AG08396 (cell line): ENCODE measurements at regions not wholly inside any gene's neighbourhood (a gene's known extent, or its start where the extent isn't known, plus 50 kb on each side); places are given as distances from the start of the nearest gene placed in this dataset.
"Not testable (repeated sequence)": the region's sequence is repeated elsewhere in the genome, so short reads cannot be mapped to it uniquely, and the experiment has no call there.

Experiments used
- DNase-seq: peaks from one replicate; pipeline ENCODE4 v3.0.0; 2012; ENCODE audit warnings: low spot score, mixed read lengths

DNA sequence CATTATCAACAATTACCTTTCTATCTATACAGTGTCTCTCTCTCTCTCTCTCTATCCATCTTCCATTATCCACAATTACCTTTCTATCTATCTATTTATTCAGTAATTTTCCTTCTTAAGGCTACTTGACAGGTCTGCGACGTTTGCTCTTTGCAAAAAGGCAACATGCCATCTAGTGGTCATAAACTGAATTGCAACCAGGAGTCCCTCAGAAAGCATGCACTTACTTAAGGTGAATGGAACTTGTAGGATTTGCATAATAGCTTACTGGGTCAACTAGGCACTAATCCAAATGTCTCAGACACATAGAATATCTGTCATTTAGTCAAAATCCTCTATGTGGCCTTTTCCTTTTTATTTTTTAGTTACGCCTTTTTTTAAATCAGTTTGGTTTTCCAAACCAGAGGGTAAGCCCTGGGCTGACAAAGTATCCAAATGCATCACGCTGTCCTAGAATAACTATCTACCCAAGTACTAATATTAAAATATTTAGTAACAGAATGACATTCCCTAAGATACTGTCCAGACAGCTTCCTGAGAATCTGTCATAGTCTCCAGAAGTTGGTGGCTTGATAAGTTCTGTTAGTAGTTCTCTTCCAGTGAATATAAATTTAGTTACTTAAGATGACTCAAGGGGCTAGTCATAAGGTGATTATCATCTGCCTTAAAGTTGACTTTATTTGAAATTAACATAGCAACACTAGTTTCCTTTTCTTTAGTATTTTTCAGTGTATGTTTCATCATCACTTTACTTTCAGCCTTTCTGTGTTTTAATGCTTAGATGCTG, 208.3 kb downstream of the PPP1R3A start:
- peak; percentile 54 for DNase-seq

DNA sequence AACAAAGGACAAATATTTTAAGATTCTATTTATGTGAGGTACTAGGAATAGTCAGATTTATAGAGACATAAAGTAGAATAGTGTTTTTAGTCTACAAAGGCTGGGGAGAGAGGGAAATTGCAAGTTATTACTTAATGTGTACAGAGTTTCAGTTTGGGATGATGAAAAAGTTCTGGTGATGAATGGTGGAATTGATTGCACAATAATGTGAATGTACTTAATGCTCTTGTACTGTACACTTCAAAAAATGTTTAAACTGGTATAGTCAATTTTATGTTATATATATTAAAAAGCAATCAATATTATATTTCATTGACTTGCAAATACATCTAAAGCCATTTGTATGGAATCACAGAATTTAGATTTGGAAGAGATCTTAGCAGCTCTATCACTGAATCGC, 213.4 kb downstream of the PPP1R3A start:
- DNase-seq, result no peak

DNA sequence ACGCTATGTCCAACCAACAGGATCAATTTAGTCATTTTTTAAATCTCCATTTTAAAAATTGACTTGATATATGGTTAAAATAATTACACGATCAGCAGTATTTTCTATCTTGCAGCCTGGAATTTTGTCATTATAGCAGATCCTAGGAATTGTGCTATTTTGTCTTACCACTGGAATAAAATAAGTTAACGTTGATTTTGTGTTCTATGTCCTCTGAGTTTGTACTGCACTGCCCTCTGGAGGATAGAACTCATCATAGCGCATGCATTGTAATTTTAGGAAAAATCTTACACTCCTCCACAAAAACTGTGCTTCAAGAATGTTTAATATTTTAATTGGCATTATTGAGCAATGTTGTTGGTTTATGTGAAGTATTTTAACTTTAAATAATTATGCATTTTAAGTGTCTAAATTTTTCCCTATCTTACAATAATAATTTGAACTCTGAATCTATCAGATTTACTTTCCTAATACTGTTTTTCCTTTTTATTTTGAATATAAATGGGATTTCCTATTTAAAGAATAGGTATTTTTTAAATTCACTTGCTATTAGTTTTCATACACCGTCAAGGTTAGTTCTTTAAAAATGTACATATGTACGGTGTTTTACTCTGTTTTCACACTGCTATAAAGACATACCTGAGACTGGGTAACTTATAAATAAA, 220.1 kb downstream of the PPP1R3A start:
- DNase-seq, result peak; percentile 9

DNA sequence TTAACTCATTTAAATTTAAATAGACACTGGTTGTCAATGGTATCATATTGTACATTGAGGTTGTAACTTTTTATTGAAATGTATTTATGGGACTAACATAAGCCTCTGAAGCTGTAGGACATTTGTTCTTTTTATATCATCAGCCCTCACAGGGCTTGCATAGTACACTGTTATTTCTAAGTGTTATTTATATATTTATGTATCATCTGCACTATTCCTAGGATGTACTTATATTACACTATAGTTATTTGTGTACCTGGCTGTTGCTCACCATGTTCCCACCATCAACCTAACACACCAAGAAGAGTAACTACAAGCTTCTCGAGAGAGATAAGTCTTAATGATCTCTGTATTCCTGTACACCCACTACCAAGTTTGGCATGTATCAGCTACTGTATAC, 224.7 kb downstream of the PPP1R3A start:
- no peak for DNase-seq

DNA sequence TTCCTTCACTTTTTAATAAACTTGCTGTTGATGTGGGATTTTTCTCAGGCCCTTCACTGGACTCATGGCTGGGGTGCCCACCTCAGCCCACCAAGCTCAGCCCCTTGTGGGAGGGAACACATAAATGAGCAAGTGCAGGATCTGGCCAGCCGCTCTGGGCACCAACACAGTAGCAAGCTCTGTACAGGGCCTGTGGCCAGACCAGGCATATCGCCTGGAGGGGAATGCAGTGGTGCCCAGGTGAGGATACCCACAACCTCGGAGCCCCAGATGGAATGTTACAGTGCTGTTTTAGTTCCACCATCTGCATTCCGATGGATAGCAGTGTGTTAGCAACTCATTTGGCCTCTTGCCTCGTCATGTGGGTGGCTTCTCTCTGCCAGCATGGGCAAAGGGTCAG, 234.6 kb downstream of the PPP1R3A start:
- no peak for DNase-seq

DNA sequence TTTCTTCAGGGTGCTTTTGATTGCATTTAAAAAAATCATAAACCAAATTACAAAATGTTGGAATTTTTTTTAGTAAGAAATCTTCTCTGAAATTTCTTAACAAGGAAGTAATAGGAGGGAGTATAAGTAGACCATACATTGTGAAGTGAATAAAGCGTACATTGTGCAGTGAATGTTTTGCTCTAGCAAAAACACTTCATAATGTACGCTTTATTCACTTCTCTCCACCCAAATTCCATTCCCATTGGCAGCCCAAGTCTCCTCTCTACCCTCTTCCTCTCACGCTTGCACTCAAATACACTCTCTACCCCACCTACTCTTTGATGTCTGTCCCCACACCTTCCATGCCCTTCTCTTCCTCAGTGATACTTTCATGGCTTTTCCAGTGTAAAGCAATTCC, 241.0 kb downstream of the PPP1R3A start:
- no peak for DNase-seq

DNA sequence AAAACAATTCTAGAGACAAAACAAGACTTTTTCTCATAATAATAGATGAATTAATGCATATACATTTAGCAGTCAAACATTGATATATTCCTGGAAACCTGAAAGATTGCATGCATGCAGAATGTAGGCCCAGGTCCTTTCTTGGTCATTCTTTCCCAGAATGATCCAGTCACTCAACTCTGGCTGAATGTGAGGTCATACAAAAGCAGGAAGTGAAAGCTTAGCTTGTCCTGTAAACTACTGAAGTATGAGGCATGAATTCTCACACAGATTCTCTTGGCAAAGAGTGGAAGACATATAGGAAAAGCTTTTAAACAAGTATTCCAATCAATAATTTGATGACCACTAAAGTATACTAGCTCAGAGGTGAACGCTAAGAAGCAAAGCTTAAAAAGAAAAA, 253.9 kb downstream of the PPP1R3A start:
- no peak for DNase-seq

DNA sequence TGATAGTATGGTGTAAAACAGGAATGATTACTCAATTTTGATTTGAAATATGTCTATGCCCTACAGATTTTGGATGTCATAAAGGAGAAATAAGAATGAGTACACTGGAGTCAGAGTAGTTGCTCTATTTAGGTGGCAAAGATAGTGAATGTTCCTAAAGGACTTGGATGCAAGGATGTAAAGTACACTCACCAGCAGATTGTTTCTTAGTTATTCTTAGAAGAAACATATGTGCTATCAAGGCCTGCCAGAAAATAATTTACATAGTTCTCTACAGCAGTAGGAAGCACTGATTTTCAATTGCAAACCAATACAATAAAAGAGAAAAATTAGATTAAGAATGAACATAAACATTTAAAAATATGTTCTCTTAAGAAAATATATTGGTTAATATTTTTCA, 259.4 kb downstream of the PPP1R3A start:
- no peak for DNase-seq

DNA sequence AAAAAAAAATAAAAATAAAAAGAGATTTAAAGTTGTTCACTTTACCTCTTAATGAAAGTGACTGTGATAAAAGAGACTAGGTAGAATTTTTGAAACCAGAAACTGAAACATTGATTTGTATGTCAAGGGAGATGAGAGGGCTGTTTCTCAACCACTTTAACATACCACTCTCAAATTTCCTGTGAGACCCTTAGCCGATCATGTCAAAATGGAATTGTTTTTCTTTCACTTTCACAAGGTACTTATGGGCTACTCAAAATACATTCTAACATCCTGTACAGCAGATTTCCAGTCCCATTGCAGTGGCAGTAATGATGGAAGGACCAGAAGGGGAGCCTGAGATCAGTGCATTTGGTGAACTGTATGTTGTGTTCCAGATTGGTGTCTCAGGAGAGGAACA, 261.2 kb downstream of the PPP1R3A start:
- DNase-seq, result no peak

DNA sequence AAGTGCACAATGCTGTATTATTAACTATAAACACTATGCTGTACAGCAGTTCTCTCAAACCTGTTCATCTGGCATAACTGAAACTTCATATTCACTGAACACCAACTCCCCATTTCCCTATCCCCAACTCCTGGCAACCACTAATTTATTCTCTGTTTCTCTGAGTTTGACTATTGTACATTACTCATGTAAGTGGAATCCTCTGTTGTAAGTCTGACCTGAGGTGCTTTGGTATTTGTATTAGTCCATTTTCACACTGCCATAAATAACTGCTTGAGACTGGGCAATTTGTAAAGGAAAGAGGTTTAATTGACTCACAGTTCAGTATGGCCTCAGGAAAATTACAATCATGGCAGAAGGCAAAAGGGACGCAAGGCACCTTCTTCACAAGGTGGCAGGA, 266.3 kb downstream of the PPP1R3A start:
- no peak for DNase-seq

DNA sequence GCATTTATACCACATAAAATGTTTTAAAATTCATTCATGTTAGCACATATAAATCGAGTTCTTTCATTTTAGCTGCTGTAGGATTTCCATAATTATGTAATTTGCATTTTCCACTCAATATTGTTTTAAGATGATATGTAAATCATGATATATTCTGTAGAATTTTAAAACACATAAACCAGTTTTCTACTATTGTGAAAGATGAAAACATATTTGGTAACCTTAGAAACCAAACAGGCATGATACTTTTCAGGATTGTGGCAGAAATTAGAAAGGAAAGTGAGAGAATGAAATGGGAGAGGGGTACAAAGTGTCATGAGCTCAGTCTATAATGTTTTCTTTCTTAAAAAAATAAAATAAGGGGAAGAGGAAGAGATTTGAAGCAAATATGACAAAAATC, 269.3 kb downstream of the PPP1R3A start:
- no peak for DNase-seq

DNA sequence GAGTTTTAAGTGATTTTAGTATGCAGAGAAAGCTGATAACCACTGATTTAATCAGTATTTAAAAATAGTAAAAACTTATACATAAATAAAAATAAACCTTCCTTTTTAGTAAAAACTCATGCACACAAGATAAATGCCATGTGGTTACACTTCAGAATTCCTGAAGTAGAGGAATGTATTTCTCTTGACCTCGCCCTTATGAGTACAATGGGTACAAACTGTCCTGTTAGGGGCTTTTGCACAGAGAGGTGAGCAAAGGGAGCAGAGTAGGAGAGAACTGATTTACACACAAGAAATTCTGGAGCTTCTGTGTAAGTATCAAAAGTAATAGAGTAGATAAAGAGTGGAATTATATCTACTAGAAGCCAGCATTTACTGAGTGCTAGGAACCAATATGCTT, 279.6 kb downstream of the PPP1R3A start:
- DNase-seq, result no peak

DNA sequence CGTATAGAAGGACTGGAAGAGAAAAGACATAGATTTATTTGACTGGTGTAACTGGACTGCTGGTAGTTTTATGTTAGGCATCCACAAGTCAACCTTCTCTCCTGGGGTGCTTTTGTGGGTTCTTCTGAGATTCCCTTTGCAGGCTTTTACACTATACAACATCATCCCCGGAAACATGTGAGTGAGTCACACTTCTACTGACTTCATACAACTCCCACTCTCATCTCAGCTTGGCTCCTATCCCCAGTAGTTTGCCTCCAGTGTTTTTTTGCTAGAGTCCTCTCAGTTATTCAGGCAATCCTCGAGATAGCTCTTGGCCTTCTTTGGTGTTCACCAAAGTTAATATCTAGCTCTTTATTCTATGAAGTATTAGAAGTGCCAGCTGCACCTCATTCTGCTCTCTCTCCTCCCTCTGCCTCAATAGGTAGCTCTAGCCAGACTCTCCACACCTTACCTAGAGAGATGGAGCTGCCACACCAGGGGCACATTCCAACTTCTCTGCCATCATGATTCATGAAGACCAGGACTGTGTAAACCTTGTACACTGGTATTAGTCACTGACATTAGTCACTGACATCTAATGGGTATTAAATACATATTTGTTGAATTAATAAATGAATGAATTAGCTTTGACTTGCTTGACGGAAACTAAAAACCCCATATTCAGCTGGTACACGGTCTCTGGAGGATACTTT, 281.9 kb downstream of the PPP1R3A start:
- peak; percentile 2 for DNase-seq

DNA sequence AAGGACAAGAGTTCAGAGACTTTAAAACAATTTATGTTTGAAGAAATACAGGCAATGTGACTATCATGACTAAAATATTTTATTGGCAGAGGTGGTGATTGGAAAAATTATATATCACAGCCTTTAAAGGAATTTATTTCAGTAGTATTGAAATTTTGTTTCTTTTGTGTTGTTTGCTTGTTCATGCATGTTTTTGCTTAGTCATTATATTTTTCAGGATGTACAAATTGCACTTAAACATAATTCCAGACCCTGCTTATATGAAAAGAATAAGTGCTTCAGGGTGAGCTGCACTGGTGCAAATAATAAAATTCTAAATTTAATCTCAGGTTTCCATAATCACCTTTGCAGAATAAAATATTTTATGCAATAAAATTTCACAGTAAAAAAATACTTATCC, 283.3 kb downstream of the PPP1R3A start:
- no peak for DNase-seq

DNA sequence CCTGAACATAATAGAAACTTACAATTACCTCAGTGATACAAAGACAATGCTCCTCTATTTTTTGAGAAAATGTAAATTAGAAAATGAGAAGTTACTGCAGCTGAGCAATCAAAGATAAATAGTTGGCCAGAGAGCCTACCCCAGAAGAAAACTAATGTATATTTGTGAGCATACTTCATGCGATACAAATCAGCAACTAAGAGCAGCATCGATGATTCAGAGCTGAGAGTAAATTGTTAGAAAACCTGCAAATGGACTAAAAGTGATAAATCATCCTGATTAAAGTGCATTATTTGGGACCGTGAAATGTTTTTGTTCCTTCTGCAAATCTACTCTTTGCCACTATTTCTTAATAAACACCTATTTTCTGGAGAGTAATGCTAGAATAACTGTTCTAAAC, 285.7 kb downstream of the PPP1R3A start:
- DNase-seq, result no peak

DNA sequence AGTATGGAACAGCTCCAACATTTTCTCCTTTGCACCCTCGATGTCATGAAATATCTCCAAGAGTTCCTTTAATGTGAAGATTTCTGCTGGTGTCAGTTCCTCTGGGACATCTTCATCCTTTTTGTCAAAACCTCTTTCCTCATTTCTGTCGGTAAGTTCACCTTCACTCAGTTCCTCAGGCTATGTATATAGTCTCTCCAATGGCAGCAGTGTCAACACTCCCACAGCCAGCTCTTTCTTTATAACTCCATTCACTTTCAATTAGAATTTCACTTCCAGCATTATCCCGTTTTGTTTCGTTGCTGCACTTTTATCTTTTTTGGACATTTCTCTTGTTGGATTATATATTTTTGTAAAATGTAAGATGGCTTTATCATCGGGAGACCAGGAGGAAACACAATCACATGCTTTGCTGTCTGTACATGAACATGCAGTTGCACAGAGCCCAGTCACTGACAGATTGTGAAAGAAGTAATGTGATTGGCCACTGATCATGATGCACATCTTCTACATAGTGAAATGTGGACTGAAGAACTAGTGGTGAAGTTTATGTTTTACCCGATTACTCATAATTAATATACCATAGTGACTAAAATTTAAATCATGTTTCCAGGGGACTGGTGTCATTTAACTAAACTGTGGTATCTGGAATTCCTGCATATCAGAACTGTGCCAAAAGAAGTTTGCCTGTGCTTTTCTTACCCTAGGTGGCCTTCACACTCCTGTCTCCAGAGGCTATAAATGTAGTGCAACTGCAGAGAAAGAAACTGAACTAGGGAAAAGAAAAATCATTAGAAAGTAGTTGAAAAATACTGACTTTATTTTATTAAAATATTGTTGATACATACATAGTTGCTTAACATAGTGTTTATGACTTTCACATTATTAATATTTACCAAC, 289.6 kb downstream of the PPP1R3A start:
- peak; percentile 8 for DNase-seq

DNA sequence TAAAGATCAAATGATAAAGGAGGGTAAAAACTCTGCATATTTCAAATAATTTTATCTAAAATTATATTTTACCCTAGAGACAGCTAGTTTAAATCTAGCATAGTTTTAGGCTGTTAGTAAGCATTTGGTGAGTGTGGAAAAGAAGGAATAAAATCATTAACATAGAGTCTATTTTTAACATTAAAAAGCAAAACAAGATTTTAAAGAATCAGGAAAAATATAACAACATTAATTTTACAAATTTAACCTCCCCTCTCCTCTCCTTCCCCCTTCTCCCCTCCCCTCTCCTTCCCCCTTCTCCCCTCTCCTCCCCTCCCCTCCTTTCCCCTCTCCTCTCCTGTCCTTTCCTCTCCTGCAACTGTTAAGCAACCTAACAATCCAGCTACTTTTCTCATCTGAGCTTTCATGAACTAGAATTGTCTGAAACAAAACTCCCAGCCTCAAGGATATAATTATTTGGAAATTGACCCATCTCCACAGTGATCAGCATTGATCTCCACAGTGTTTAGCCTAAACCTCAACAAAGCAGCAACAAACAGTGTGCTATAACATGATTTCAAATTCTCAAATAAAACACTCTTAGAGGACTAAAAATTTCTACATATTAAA, 293.2 kb downstream of the PPP1R3A start:
- no peak for DNase-seq

DNA sequence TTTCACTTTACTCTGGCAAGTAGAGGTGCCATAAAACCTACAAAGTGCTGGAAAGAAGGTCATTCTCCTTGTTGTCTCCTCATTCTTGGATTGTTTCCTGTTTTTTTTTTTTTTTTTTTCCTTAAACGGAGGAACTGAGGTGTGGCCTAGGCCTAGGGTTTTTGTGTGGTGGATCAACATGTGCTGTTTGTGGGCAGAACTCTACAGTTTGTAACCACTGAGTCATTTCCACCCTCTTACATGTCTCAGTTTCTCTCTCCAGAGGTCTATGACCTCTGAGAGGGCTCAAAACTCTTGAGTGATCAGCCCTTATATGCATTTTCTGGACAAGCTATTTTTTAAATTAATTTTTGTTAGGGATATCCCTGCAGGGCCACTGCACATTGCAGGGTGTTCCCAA, 296.0 kb downstream of the PPP1R3A start:
- no peak for DNase-seq

DNA sequence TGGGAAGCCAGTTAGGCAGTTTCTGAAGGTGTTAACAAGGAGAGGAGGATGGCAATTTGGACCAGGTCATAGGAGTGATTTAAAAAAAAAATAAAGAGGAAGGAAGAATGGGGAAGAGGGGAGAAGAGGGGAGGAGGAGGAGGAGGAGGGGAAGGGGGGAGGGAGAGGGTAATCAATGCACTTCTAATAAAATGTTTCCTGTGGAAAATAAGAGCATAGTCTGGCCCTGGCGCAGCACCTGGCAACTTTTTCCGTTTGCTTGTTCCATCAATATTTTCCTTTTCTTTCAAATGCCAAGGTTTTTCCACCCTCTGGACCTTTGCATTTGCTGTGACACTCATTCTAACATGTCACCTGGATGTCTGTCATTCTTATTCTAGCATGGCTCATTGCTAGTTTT, 308.2 kb downstream of the PPP1R3A start:
- no peak for DNase-seq

DNA sequence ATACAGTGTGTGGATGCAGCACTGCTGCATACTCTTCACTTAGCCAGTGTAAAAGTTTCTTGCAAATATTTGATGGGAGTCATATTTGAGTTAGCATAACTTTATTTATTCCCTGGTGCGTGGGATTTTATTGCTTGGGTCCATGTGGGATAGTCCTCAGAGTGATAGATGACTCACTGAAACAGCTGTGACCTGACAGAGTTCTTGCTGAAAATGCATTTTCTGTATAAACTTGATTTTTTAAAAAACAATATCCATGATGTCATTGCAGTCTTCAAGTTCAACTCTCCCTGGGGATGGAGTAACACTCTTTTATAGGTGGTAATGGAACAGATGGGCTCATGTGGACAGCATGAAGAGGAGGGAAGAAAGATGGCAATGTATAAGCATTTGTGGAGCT, 310.0 kb downstream of the PPP1R3A start:
- DNase-seq, result no peak

DNA sequence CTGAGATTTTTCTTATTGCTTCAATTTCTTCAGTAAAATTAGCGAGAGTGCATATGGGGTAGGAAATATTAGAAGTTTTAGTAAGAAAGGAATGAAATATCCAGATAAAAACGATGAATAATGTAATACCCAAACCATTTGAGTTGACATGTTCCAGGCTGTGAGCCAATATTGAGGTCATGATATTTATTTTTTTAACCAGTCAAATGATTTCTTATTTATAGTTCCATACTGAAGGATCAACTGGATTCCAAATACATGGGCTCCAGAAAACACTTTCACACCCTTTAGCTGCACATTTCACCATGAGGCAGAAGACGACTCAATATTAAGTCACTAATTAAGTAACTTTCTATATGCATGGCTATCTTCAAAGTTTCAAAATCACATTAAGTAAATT, 312.5 kb downstream of the PPP1R3A start:
- DNase-seq, result no peak

DNA sequence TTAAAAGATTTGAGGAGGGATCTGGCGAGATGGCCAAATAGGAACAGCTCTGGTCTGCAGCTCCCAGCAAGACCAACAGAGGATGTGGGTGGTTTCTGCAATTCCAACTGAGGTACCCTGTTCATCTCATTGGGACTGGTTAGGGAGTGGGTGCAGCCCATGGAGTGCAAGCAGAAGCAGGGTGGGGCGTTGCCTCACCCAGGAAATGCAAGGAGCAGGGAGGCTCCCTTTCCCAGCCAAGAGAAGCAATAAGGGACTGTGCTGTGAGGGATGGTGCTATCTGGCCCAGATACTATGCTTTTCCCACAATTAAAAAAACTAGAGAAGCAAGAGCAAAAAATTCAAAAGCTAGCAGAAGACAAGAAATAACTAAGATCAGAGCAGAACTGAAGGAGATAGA, 318.4 kb downstream of the PPP1R3A start:
- DNase-seq, result not testable (repeated sequence)
